ENCODE measurements at regions not wholly inside any gene's neighbourhood (a gene's known extent, or its start where the extent isn't known, plus 50 kb on each side); places are given as distances from the start of the nearest gene placed in this dataset.
"Not testable (repeated sequence)": the region's sequence is repeated elsewhere in the genome, so short reads cannot be mapped to it uniquely, and the experiment has no call there.

DNA sequence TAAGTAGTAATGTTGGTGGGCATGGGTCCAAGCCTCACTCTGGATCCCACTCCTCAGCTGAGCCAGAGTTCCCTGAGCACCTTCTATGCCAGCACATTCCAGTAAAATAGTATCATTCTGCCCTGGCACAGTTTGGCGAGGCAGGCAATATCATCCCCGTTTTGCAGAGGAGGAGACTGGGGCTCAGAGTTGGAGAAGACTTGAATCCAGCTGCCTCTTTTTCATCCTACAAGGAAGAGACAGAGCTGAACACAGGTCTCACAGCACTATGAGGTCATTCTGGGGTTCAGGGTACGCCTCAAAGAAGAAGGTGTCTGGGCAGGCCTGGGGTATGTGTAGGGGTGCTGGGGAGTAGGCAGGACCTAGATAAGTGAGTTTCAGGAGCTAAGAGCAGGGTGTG is 103.9 kb upstream of the STX18 start:
- no peaks in the 10 kb centered on the region for H3K9me1 ChIP-seq (ENCODE audit: control insufficient read depth, extremely low read depth, insufficient read depth, low read length)
- no peaks in the 10 kb centered on the region for H3K36me3 ChIP-seq (ENCODE audit: control insufficient read depth in 2 of 2, extremely low read depth in 1 of 2, insufficient read depth in 2 of 2, low read length in 2 of 2)
- H3K27ac ChIP-seq (ENCODE audit: control insufficient read depth, insufficient read depth, low read length), result no peak overlapping the region
- H3K4me2 ChIP-seq (ENCODE audit: control insufficient read depth, extremely low read depth, insufficient read depth, low read depth, low read length), result no peak overlapping the region
- no peaks in the 10 kb centered on the region for H3K9me3 ChIP-seq (ENCODE audit: control insufficient read depth, low read depth, low read length)
- no peaks in the 10 kb centered on the region for H4K20me1 ChIP-seq (ENCODE audit: control insufficient read depth, extremely low read depth, insufficient read depth, low read length)
- H3K27me3 ChIP-seq (ENCODE audit: control insufficient read depth, extremely low read depth, insufficient read depth, low read length), result no peaks in the 10 kb centered on the region
- no peaks in the 10 kb centered on the region for H3K79me2 ChIP-seq (ENCODE audit: control insufficient read depth, insufficient read depth, low read length)
- no peak overlapping the region for H3K4me3 ChIP-seq (ENCODE audit: control insufficient read depth in 2 of 3, extremely low read depth in 1 of 3, insufficient read depth in 2 of 3, low read depth in 1 of 3, low read length in 3 of 3)
- dilution Hi-C loops (cut with MboI; ENCODE audit: extremely low pct_ligation_motif_present, low sequenced_read_pairs), result no loop called here
- TF ChIP-seq, protein P1, sequence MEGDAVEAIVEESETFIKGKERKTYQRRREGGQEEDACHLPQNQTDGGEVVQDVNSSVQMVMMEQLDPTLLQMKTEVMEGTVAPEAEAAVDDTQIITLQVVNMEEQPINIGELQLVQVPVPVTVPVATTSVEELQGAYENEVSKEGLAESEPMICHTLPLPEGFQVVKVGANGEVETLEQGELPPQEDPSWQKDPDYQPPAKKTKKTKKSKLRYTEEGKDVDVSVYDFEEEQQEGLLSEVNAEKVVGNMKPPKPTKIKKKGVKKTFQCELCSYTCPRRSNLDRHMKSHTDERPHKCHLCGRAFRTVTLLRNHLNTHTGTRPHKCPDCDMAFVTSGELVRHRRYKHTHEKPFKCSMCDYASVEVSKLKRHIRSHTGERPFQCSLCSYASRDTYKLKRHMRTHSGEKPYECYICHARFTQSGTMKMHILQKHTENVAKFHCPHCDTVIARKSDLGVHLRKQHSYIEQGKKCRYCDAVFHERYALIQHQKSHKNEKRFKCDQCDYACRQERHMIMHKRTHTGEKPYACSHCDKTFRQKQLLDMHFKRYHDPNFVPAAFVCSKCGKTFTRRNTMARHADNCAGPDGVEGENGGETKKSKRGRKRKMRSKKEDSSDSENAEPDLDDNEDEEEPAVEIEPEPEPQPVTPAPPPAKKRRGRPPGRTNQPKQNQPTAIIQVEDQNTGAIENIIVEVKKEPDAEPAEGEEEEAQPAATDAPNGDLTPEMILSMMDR (optimal IDR thresholded peaks at IDR 0.05 in 1 of 3, IDR thresholded peaks at IDR 0.05 in 1 of 3, conservative IDR thresholded peaks at IDR 0.05 in 1 of 3; ENCODE audit: extremely low read depth in 1 of 3, insufficient read depth in 2 of 3, low read length in 3 of 3), result no peak
- TF ChIP-seq EZH2 (IDR thresholded peaks at IDR 0.05; ENCODE audit: low read length), result no peak
- DNase-seq (ENCODE audit: low read depth, low spot score) (no peak), FAIRE-seq (no peak)
- H3K4me1 ChIP-seq (ENCODE audit: control insufficient read depth, extremely low read depth, insufficient read depth, low read length), result peaks cover 19% of the 10 kb centered on the region
- no peak overlapping the region for H2AFZ ChIP-seq (ENCODE audit: control insufficient read depth, low read length)
- H3K9ac ChIP-seq (ENCODE audit: control insufficient read depth, extremely low read depth, insufficient read depth, low read length), result no peak overlapping the region

DNA sequence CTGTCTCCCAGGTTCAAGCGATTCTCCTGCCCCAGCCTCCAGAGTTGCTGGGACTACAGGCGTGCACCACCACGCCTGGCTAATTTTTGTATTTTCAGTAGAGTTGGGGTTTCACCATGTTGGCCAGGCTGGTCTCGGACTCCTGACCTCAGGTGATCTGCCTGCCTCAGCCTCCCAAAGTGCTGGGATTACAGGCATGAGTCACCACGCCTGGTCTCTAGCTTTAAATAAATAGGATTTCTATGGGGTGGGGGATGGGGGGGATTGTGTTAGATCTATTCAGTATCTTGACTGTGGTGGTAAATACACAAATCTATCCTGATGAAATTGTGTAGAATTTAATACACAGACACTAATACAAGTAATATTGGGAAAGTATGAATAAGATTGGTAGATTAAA is 102.4 kb upstream of the STX18 start:
- H3K27me3 ChIP-seq (ENCODE audit: control insufficient read depth, extremely low read depth, insufficient read depth, low read length); H3K79me2 ChIP-seq (ENCODE audit: control insufficient read depth, insufficient read depth, low read length); H2AFZ ChIP-seq (ENCODE audit: control insufficient read depth, low read length); H3K9ac ChIP-seq (ENCODE audit: control insufficient read depth, extremely low read depth, insufficient read depth, low read length); FAIRE-seq; H3K9me3 ChIP-seq (ENCODE audit: control insufficient read depth, low read depth, low read length); H3K36me3 ChIP-seq (ENCODE audit: control insufficient read depth in 2 of 2, extremely low read depth in 1 of 2, insufficient read depth in 2 of 2, low read length in 2 of 2); H4K20me1 ChIP-seq (ENCODE audit: control insufficient read depth, extremely low read depth, insufficient read depth, low read length); dilution Hi-C loops (cut with MboI; ENCODE audit: extremely low pct_ligation_motif_present, low sequenced_read_pairs); H3K4me3 ChIP-seq (ENCODE audit: control insufficient read depth in 2 of 3, extremely low read depth in 1 of 3, insufficient read depth in 2 of 3, low read depth in 1 of 3, low read length in 3 of 3); H3K9me1 ChIP-seq (ENCODE audit: control insufficient read depth, extremely low read depth, insufficient read depth, low read length); DNase-seq (ENCODE audit: low read depth, low spot score); H3K27ac ChIP-seq (ENCODE audit: control insufficient read depth, insufficient read depth, low read length): not testable (repeated sequence)
- Histone ChIP-seq H3K4me2 (ENCODE audit: control insufficient read depth, extremely low read depth, insufficient read depth, low read depth, low read length) (peak overlapping the region; percentile 58), H3K4me1 (ENCODE audit: control insufficient read depth, extremely low read depth, insufficient read depth, low read length) (peaks cover 19% of the 10 kb centered on the region)

DNA sequence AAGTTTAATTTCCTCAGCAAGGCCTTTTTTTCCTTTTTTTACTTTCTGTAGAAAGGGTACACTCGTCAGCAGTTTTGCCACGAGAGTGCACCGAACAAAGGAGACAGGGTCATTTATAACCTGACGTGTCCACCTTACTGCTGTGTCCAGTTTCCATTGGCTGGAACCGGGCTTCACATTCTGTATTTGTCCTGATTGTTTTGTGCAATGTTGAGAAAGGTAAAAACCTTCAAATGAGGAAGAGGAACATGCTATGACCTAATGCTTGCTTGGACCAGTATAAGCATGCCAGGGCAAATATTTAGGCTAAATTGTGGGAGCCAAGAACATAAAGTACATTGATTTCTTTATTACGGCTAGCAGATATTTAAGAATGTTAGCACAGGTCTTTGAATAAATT is 101.9 kb upstream of the STX18 start:
- H3K9ac ChIP-seq (ENCODE audit: control insufficient read depth, extremely low read depth, insufficient read depth, low read length); dilution Hi-C loops (cut with MboI; ENCODE audit: extremely low pct_ligation_motif_present, low sequenced_read_pairs); H3K4me3 ChIP-seq (ENCODE audit: control insufficient read depth in 2 of 3, extremely low read depth in 1 of 3, insufficient read depth in 2 of 3, low read depth in 1 of 3, low read length in 3 of 3); DNase-seq (ENCODE audit: low read depth, low spot score); H3K9me1 ChIP-seq (ENCODE audit: control insufficient read depth, extremely low read depth, insufficient read depth, low read length); H3K36me3 ChIP-seq (ENCODE audit: control insufficient read depth in 2 of 2, extremely low read depth in 1 of 2, insufficient read depth in 2 of 2, low read length in 2 of 2); H4K20me1 ChIP-seq (ENCODE audit: control insufficient read depth, extremely low read depth, insufficient read depth, low read length); H3K27ac ChIP-seq (ENCODE audit: control insufficient read depth, insufficient read depth, low read length); H3K27me3 ChIP-seq (ENCODE audit: control insufficient read depth, extremely low read depth, insufficient read depth, low read length); H3K9me3 ChIP-seq (ENCODE audit: control insufficient read depth, low read depth, low read length); H3K79me2 ChIP-seq (ENCODE audit: control insufficient read depth, insufficient read depth, low read length): not testable (repeated sequence)
- Histone ChIP-seq H3K4me1 (ENCODE audit: control insufficient read depth, extremely low read depth, insufficient read depth, low read length) (peaks cover 19% of the 10 kb centered on the region), H2AFZ (ENCODE audit: control insufficient read depth, low read length) (peak overlapping the region; percentile 47), H3K4me2 (ENCODE audit: control insufficient read depth, extremely low read depth, insufficient read depth, low read depth, low read length) (peak overlapping the region; percentile 58)
- peak; percentile 76 for FAIRE-seq
